Neutrophil (primary cell): ENCODE measurements at regions not wholly inside any gene's neighbourhood (a gene's known extent, or its start where the extent isn't known, plus 50 kb on each side); places are given as distances from the start of the nearest gene placed in this dataset.
A peak's percentile ranks its signal among the peaks of the same experiment; 100 is the strongest.

Source experiments
- H3K27ac ChIP-seq: fragments of 200-600 bp; sonication (generic); 2 replicates; pipeline ENCODE4 v1.5.1; 2016; ENCODE audit warnings: mild to moderate bottlenecking, moderate library complexity
- H3K27me3 ChIP-seq: fragments of 200-600 bp; sonication (generic); 2 replicates; pipeline ENCODE4 v1.6.0; 2016; ENCODE audit warnings: mild to moderate bottlenecking
- H3K36me3 ChIP-seq: fragments of 200-600 bp; sonication (generic); 2 replicates; pipeline ENCODE4 v1.5.1; 2017
- H3K4me1 ChIP-seq, 2 experiments: fragments of 200-600 bp in 1 of 2; sonication (generic) in 1 of 2; 1 replicate in 1 of 2; 2 replicates in 1 of 2; pipeline versions ENCODE4 v1.5.1 to v1.6.1; 2013 to 2016; ENCODE audit warnings: low read depth in 1 of 2, low read length in 1 of 2, mild to moderate bottlenecking in 1 of 2, moderate library complexity in 1 of 2; ENCODE audit not compliant: control insufficient read depth in 1 of 2, insufficient read depth in 1 of 2
- H3K4me3 ChIP-seq, 2 experiments: fragments of 200-600 bp in 1 of 2; sonication (generic) in 1 of 2; 1 replicate in 1 of 2; 2 replicates in 1 of 2; pipeline ENCODE4 v1.5.1; 2013 to 2016; ENCODE audit warnings: low read depth in 1 of 2, low read length in 1 of 2, mild to moderate bottlenecking in 1 of 2, moderate library complexity in 1 of 2
- H3K9me3 ChIP-seq: fragments of 200-600 bp; sonication (generic); 2 replicates; pipeline ENCODE4 v1.5.1; 2016
- CTCF ChIP-seq: fragments of 200-600 bp; sonication (generic); IDR thresholded peaks from 2 replicates; pipeline ENCODE4 v1.5.1; 2016; ENCODE audit warnings: antibody characterized with exemption

DNA sequence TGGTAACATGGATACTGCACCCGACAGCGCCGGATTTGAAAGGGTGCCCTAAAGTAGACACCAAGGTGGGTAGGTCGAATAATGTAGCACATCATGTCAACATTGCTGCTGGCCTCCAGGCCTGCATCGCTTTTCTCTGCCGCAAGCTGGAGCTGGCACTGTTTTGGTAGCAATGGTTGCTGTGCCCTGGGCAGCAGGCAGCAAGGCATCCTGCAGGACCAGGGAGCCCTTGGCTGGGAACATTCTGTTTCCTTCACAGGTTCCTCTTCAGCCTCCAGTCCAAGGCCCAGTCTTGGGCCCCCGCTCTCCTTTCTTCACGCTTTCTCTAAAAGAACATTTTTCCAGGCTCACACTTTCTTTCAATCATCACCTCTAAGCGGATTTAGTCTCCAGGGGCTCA lies 365.8 kb upstream of the JARID2 start:
- no peaks in the 10 kb centered on the region for H3K36me3 ChIP-seq
- H3K4me1 ChIP-seq = peaks cover 45 to 54% of the 10 kb centered on the region in 2 experiments
- H3K9me3 ChIP-seq = no peaks in the 10 kb centered on the region
- no peak for TF ChIP-seq CTCF
- H3K4me3 ChIP-seq = no peak overlapping the region
- no peaks in the 10 kb centered on the region for H3K27me3 ChIP-seq
- H3K27ac ChIP-seq = peak overlapping the region; percentile 26

- peak overlapping the region; percentile 26 for H3K27ac ChIP-seq
- no peak overlapping the region for H3K4me3 ChIP-seq
- no peak for TF ChIP-seq CTCF
- H3K36me3 ChIP-seq = no peaks in the 10 kb centered on the region
- no peaks in the 10 kb centered on the region for H3K9me3 ChIP-seq
- no peaks in the 10 kb centered on the region for H3K27me3 ChIP-seq
- peaks cover 43 to 53% of the 10 kb centered on the region in 2 experiments for H3K4me1 ChIP-seq
These were observed 365.2 kb upstream of the JARID2 start for GRCh38 chr6:14880677-14881076.

- no peak for TF ChIP-seq CTCF
- Histone ChIP-seq H3K4me3 (no peak overlapping the region), H3K36me3 (no peaks in the 10 kb centered on the region), H3K9me3 (no peaks in the 10 kb centered on the region), H3K4me1 (peaks cover 43 to 50% of the 10 kb centered on the region in 2 experiments), H3K27ac (no peak overlapping the region), H3K27me3 (no peaks in the 10 kb centered on the region)
These were observed 364.5 kb upstream of the JARID2 start for GRCh38 chr6:14881398-14881797.

DNA sequence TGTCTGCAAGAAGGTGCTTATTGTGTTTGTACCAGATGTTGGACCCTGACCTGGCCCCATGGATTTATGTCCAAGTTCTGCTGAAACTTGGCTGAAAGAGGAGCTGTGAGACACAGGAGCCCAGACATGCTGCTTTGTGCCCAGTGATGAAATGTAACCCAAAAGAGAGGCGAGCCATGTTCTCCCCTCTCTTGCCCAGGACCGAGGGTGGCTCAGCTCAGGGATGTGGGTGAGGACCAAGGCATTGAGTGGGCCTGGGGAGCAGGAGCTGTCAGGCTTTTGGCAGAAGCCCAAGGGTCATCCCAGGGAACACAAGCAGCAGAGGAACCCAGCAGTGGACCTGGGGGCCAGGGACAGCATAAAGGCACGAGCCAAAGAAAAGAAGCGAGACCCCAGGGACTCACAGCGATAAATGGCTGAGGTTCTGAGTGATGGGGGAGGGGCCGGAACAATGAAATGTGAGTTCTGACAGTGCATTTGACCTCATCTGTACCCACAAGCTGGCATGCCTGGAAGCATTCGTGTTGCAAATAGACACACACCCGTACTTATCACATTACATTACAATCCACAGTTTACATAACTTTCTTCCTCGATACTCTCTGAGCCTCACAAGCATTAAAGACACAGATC lies 363.4 kb upstream of the JARID2 start:
- no peaks in the 10 kb centered on the region for H3K27me3 ChIP-seq
- H3K9me3 ChIP-seq = no peaks in the 10 kb centered on the region
- no peaks in the 10 kb centered on the region for H3K36me3 ChIP-seq
- no peak overlapping the region for H3K4me3 ChIP-seq
- H3K27ac ChIP-seq = peak overlapping the region; percentile 45
- no peak for TF ChIP-seq CTCF
- peaks cover 32 to 39% of the 10 kb centered on the region in 2 experiments for H3K4me1 ChIP-seq

- no peaks in the 10 kb centered on the region for H3K27me3 ChIP-seq
- TF ChIP-seq CTCF = no peak
- H3K4me1 ChIP-seq = peaks cover 37 to 38% of the 10 kb centered on the region in 2 experiments
- peak overlapping the region; percentile 45 for H3K27ac ChIP-seq
- no peaks in the 10 kb centered on the region for H3K36me3 ChIP-seq
- H3K4me3 ChIP-seq = no peak overlapping the region
- H3K9me3 ChIP-seq = no peaks in the 10 kb centered on the region
These were observed 361.9 kb upstream of the JARID2 start for GRCh38 chr6:14883921-14884320.
